ENCODE measurements at regions not wholly inside any gene's neighbourhood (a gene's known extent, or its start where the extent isn't known, plus 50 kb on each side); places are given as distances from the start of the nearest gene placed in this dataset.
"Not testable (repeated sequence)": the region's sequence is repeated elsewhere in the genome, so short reads cannot be mapped to it uniquely, and the experiment has no call there.

DNA sequence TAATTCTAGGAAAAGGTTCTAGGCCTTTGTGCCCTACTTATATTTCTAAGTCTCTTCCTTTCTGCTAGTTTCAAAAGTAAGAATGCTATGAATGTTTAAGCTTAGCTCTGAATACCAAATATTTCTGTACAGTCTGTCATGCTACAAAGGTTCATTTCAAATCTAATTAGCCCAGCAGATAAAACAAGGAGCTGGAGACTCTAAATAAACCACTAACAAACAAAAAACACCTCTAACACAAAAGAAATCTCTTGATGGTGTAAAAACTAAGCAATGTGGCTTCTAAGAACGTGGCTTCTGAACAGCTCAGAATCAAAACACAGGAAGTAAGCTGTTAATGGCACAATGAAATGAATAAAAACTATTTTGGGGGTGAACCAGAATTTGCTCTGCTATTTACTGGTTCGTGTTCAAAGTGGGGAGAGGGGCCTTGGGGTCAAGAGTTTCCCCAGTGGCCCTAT is 198.3 kb downstream of the BCAS1 start:
- DNase-seq: peak; percentile 55

DNA sequence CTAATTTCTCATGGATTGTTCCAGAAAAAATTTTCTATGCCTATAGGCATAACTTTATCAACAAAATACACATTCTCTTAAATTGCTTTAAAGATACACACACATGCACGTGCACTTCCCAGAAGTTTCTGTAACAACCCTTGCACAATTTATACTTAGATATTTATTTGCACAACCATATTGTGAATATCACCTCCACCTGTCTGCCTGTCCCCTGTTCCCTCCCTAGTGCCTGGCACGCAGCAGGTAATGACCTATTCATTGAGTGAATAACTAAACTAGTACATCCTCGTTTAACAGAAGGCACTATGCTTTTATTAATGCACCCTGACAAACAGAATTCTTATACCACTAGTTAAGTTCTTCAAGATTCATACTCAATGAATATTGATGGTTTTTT is 198.9 kb downstream of the BCAS1 start:
- DNase-seq: no peak

DNA sequence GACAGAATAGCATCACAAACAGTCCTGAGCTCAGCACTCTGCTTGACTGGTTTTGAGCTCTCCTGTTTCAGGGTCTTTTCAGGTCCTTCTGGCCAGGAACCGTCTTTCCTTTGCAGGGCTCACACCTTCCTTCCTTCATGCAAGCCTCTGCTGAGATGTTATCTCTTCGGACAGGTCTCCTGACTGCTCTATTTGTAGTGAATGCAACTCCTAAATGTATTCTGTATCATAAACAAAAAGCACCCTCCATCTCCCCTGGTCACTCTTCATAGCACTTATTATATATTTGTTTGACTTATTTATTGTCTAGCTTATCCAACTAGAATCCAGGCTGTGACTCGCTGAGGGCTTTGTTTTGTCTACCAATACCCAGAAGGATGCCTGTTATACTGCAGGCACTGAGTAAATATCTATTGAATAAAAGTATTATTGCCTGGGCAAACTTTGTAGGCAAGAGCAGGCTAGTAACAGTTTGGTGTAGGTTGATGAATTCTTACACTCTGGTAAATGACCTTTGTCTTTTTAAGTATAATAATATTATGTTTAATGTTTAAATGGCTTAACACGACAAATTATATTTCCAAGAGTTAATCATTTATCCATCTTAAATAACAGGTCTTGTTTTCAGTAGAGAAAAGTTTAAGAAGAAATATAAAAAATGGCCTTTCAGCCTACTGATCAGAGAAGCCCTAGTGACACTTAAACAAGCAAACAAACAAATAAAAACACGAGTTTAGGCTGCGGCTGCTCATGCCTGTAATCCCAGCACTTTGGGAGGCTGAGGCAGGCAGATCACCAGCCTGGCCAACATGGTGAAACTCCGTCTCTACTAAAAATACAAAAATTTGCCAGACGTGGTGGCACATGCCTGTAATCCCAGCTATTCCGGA is 199.7 kb downstream of the BCAS1 start:
- no peak for DNase-seq

DNA sequence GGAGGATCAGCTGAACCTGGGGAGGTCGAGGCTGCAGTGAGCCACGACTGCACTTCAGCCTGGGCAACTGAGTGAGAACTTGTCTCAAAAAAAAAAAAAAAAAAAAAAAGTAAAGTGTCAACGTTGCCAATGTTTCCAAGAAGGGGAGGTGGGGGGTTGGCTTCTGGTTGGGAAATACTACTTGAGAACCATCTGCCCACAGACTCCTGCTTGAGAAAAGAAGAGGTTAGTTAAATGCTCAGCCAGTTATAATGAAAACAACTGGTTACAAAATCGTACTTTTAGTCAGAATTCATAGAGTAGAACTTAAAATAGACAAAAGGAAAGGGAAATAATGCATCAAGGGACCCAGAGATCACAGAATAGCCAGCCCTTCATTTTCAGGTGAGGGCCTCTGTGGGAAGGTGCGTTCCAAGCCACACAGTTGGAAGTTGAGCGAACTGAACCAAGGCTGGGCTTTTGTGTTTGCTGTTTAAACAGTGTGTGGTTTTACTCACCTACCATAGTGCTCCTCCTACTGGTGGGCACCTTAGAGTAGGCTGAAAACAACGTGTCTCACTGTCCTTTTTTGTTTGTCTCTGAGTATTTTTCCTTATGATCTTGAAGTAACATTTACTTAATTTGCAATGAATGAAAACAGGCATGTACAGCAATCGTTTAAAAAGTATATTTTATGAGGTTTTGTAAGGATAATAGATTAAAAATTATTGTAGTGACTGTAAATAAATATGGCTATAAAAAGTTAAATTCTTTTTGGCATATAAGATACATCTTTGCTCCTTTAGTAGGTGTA is 200.7 kb downstream of the BCAS1 start:
- DNase-seq: peak; percentile 70

DNA sequence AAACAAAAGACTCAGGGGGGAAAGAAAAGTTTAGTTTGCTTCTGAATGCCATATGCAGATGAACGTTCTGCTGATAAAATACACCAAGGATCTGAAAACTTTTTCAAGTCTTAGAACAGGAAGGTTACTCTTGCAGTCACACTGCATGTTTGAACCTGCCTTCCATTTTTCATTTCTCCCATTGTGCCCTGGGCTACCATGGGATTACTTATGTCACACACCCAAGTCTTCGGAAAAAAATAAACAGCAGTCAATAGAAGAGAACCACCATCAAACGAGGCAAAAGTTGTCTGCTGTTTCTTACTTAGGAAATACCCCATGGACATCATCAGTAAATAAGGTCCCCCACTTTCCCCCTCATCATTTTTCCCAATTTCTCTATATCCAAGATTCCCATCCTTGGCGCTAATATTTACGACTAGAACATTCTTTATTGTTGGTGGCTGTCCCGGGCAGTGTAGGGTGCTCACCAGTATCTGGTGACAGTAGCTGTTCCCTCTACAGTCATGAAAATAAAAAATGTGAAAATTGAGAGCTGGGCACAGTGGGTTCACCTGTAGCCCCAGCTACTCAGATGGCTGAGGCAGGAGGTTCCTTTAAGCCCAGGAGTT is 202.5 kb downstream of the BCAS1 start:
- no peak for DNase-seq

DNA sequence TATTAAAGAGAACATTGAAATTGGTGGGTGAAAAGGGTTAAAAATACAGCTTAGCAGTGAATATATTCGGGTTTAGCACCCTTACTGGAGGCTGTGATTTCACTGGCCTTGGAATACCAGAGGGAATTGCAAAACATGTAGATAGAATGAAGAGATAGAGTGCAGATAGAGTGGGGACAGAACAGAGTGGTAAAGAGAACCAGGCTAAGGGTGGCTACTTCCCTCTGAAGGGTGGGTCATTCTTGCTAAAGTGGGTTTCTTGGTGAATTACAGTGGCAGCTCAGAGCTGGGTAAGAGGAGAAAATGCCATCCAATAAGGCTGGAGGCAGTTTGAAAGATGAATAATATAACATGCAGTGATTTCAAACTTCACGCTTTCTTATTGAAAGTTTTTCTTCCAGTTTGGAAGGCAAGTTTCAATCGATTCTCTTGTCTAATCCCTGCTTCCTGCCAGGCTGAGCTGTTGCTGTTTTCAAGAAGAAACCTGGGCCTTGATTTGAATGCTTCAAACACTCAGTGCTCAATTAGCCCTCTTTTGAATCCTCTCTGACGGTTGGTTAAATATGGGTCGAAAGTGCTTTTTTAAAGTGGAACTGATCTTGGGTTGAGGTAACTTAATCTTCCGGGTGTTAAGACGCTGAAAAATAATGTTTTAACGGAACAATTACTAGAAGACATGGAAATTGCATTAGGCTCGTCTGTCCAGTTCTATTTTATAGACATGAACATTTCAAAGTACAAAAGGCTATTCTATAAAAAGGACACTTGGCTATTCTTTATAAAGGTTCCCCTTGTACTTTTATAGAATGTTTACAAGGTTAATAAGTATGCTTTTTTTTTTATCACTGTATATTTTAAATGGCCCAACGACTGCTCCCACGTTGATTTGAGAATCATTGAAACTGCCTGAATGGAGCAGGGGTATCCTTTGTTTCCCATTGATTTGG is 203.3 kb downstream of the BCAS1 start:
- peak; percentile 22 for DNase-seq

DNA sequence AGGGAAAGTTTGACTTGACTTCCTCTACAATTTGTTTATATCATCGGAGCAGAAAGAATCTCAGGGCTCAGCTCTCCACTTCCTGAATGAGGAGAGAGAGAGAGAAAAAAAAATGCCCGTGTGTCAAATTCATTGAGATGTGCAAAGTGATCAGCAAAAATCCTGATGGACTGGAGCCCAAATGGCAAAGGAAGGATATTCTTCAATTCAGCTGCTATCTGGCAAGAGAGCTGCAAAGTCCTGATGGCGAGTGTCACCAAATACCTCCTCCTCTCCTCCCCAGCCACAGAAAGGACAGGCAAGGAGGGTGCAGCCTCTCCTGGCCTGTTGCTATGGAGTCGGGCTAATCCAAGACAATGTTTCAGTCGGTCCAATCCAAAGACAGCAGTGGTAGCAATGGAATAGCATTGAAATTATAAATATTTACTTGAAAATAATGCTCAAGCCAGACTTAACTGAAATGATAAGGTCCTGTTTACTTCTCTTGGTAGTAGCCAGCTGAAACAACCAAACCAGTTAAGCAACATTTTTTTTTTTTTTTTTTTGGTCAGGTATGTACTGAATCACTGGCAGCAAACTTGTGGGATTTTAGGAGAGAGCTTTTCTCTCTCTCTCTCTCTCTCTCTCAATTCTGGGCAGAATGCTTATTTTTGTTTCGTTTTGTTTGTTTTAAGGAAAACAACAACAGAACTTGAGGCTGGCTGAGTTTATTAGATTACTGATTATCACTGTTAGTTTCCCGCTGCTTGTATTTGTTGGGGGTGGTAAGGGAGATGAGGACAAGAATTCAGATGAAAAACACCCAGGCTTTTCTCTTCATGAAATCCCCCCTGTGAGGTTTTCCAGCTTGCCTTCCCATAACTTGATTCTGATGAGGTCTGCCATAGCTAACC is 204.2 kb downstream of the BCAS1 start:
- DNase-seq: peak; percentile 54

DNA sequence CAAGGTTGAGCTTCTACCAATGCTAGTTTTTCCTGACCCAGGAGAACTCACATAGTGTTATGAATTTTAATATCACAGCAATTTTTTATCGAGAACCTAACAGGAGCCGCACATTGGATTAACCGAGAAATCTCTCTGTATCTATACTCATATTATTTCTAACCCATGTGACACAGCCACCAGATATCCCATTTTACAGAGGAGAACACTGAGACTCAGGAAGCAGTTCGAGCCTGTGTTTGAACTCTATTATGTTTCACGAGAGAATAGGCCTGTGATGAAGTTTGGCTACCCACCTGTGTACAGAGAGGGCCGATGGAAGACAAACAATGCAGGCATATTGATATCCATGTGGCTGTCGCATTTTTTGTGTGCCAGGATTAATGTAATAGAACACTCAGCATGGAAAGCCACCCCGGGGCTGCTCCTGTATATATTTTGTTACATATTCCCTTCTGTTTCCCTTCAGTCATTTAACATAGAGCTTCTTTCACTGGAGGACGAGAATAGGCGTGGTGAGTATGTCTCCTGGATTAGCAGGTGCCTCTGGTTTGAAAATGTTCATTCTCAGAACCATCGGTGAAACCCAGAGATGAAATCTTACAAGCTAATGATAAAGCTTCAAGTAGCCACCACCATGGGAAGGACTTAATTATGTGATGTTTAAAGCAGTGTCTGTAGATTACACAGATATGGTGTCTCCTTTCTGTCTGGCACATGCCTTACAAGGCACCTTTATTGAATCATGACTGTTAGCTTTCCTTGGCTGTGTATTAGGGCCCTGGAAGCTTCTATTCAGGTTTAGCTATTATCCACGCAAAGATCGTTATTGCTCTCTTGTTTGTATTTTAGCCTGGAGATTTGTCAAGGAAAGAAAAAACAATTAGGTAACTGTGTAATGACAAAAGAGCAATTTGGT is 205.4 kb downstream of the BCAS1 start:
- not testable (repeated sequence) for DNase-seq

DNA sequence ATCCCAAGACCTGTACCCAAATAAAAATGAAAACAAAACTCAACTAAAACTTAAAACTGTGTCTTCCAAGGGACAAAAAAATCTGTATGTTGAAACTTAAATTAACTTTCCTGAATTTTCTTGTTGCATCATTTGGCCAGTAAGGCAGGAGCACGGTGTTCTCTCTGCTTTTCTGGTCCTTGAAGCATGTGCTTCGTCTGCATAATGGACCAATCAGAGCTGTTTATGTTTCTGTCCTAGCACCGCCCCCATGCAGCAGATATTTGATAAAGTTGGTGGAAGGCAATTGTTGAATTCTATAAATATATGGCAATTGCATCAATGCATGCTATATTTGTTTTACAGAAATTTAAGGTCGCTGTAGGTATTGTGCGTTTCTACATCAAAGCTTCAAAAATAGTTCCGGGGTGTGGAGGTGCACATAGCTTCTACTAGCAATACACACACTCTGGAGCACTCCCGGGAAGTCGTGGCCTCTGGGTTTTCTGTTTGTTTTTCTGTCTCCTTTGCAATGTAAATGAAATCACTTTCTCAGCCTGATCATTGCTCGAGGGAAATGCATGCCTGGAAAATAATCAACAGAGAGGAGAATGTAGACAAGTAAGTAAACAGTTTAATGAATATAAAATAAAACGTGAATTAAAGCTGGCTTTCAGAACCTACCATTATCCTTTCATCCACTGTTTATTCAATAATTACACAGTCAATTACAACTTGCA is 206.3 kb downstream of the BCAS1 start:
- DNase-seq: not testable (repeated sequence)

DNA sequence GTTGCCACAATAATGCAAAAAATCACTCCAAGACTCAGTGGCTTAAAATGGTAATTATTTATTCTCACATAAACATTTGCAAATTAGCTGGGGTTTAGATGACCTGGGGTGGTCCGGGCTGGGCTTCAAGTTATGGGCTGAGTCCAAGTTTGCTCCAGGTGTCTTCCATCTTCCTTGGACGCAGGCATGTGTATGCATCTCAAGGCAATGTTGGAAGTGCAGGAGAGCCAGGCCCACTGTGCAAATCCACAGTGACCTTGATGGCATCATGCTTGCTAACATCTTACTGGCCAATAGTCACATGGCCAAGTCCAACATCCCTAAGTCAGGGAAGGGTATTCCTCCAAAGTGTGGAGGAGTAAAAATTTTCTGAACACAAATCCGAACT is 206.9 kb downstream of the BCAS1 start:
- not testable (repeated sequence) for DNase-seq

DNA sequence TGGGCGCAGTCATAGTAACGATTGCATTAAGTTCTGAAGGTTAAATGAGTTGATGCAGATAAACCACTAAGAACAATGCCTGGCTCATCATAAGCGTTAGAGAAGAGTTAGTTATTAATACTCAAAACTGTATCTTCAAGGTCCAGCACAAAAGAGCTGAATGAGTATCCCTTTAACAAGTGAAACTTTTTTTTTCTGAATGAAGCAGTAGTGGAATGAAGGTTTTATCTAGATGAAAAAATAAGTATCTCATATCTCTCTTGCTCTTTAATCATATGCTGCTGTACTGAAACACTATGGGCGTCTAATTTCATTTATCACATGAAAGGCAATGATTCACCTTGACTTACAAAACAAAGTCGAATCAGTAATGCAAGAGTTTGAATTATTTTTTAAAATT is 207.4 kb downstream of the BCAS1 start:
- DNase-seq: not testable (repeated sequence)

DNA sequence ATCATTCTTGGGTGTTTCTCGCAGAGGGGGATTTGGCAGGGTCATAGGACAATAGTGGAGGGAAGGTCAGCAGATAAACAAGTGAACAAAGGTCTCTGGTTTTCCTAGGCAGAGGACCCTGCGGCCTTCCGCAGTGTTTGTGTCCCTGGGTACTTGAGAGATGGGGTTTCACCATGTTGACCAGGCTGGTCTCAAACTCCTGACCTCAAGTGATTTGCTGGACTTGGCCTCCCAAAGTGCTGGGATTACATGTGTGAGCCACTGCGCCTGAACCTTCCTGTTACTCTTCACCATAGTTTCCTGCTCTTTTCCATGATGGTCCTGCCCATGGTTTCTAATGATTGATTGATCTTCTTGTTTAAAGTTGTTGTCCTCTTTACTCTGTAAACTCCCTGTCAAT is 207.9 kb downstream of the BCAS1 start:
- DNase-seq: not testable (repeated sequence)

DNA sequence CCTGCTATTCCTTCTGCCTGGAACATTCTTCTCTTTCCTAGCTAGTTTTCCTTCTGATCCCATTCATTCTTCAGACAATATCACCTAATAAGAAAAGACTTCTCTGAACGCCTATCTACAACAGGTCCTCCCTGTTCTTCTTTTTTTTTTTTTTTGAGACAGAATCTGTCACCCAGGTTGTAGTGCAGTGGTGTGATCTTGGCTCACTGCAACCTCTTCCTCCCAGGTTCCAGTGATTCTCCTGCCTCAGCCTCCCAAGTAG is 208.3 kb downstream of the BCAS1 start:
- DNase-seq: not testable (repeated sequence)

DNA sequence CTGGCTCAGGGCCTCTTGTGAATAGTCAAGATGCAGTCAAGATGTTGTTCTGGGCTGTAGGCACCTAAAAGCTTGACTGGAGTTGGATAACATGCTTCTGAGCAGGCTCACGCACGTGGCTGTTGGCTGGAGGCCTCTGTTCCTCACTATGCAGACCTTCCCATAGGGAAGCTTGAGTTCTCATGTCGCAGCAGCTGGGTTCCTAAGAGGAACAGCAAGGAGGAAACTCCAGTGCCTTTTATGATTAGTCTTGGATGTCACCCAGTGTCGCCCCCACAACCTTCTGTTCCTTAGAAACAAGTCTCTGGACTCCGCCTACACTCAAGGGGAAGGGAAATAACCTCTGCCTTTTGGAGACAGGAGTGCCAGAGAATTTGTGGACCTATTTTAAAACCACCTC is 210.7 kb downstream of the BCAS1 start:
- no peak for DNase-seq

DNA sequence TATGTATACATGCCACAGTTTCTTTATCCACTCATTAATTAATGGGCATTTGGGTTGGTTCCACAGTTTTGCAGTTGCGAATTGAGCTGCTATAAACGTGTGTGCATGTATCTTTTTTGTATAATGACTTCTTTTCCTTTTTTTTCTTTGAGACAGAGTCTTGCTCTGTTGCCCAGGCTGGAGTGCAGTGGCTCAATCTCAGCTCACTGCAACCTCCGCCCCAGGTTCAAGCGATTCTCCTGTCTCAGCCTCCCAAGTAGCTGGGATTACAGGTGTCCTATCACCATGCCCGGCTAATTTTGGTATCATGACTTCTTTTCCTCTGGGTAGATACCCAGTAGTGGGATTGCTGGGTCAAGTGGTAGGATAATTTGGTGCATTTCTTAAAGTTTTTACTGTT is 211.4 kb downstream of the BCAS1 start:
- DNase-seq: not testable (repeated sequence)

DNA sequence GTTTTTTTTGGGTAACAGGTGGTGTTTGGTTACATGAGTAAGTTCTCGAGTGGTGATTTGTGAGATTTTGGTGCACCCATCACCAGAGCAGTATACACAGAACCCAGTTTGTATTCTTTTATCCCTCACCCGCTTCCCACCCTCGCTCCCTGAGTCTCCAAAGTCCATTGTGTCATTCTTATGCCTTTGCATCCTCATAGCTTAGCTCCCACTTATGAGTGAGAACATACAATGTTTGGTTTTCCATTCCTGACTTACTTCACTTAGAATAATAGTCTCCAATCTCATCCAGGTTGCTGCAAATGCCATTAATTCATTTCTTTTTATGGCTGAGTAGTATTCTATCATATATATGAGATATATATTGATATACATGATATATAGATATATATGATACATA is 211.9 kb downstream of the BCAS1 start:
- DNase-seq: not testable (repeated sequence)

DNA sequence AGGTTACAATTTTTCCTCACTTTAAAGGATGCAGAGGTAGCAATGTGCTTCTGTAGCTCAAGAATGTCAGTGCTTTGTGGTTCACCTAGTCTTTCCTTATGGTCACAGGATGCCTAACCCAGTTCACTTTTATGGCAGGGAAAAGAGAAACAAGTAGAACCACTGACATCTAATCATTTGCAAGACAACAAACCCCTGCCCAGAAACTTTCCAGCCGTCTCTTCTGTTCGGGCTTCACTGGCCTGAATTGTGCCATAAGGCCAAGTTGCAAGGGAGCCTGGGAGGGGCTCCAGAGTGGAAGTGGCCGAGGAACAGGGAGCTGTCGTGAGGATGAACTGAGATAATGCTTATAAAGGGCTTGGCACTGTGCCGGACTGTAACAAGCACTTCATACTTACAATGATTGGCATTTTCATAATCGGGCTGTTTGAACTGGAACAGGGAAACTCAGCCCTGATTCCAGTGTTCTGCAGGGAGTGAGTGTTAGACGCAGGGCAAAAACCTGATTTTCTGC is 212.6 kb downstream of the BCAS1 start:
- DNase-seq: no peak

DNA sequence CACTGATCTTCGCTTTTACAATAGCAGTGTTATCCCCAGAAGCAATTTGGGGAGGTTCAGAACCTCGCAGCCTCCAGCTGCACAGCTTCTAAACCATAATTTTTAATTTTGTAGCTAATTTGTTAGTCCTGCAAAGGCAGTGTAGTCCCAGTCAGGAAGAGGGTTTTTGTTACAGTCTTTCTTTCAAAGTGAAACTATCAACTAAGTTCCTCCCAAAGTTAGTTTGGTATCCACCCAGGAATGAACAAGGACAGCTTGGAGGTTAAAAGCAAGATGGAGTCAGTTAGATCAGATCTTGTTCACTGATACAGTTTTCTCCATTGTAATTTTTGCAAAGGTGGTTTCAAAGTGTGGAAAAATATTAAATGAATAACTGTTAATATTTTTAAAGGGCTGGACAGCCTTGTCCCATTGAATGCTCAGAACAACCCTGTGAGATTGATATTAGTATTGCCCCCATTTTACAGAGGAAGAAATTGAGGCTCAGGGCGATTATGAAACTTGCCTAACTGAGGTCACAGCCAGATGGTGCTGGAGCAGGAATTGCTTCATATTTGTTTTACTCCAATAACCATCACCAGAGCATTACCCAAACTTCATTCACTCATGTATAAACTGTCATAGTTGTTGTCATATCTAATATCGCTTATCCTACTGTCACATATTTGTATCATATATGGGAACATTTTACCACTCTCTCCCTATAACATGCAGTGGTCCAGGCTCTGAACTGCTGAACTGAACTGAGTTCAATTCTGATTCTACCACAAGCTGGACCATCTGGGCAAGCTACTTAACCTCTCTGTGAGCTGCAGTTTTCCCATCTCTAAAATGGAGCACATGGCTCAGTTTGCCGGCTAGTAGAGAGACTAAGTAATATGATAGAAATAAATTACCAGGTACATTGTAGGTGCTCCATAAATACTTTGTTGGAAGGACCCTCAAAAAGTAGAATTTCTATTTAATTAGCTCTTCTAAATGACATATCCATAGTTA is 213.8 kb downstream of the BCAS1 start:
- DNase-seq: no peak

Data from fibroblast of skin of right biceps (primary cell).